ENCODE measurements at regions not wholly inside any gene's neighbourhood (a gene's known extent, or its start where the extent isn't known, plus 50 kb on each side); places are given as distances from the start of the nearest gene placed in this dataset.
"Not testable (repeated sequence)": the region's sequence is repeated elsewhere in the genome, so short reads cannot be mapped to it uniquely, and the experiment has no call there.

DNA sequence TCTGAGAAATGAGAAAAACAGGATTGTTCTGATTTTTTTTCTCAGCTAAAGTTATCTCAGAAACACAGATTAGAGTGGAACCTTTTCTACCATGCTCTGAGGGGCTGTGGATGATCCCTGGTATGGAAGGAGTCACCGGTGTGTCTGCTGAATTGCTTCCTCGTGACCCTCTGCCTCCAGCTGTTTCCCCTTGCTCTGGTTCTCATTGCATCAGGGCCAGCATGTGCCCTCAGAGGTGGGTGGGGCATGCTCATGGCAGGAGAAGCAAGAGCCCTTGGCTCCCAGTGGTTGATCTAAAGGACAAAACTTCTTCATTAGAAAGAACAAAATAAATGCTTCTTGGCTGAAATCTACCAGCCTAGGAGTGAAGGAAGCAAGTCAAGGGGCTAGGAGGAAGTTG is 183.2 kb upstream of the HMCN1 start:
- no peak overlapping the region for H3K27ac Mint-ChIP-seq
- DNase-seq (no peak), ATAC-seq (no peak)
- no peaks in the 10 kb centered on the region for H3K9me3 Mint-ChIP-seq
- H3K27me3 Mint-ChIP-seq: no peaks in the 10 kb centered on the region
- no peak overlapping the region for H3K4me3 Mint-ChIP-seq
- H3K4me1 Mint-ChIP-seq: no peaks in the 10 kb centered on the region

DNA sequence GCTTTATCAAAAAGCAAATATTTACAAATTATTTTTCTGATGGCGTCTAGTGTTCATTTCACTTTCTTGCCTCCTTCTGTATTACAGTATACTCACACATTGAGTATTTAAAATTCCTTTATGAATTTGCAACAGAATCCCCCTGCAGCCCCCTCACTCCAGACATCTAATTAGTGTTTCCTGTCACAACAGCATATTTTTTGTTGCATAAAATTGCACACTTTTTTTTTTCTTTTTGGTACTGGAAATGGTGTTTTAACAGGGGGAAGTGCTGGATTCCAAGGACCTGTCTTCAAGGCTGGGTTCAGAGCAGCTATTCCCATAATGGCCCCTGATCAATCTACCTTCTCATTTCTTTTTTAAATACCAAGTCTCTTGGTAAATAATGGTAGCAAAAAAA is 184.3 kb upstream of the HMCN1 start:
- ATAC-seq (no peak), DNase-seq (no peak)
- Mint-ChIP-seq H3K27me3 (no peaks in the 10 kb centered on the region), H3K4me3 (no peak overlapping the region), H3K9me3 (no peaks in the 10 kb centered on the region), H3K4me1 (no peaks in the 10 kb centered on the region), H3K27ac (no peak overlapping the region)

DNA sequence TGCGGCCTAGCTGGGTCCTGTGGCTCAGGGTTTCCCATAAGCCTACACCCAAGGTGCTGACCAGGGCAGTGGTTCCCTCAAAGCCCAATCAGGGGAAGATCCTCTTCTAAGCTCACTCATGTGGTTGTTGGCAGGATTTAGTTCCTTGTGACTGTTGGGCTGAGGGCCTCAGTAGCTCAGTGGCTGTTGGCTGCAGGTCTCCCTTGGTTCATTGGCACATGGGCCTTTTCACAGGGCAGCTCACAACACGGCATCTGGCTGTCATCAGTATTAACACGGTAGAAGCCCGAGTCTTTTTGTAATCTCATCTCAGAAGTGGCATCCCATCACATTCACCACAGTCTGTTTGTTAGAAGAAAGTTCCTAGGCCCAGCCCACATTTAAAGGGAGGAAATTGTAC is 188.2 kb upstream of the HMCN1 start:
- ATAC-seq: no peak
- peak overlapping the region in 1 of 2 donors; percentile 48 for H3K27ac Mint-ChIP-seq
- H3K4me3 Mint-ChIP-seq: no peak overlapping the region

DNA sequence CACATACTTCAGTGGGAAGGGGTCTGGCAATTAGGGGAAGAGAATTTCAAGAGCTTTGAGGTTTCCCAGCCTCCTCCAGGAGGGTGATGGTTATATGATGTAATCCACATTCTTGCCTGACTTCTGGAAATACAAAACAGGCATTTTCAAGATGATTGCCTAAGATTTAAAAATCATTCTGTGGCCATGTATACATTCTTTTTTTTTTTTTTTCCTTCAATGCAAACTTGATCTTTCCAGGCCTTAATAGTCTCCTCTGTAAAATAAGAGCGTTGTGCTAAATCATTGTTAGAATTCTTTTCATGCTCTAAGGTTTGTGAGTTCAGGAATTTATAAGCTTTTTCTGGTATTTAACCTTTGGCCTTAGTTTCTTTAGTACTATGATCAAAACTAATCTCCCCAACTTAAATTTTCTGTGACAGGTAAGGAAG is 192.3 kb upstream of the HMCN1 start:
- DNase-seq (no peak), ATAC-seq (no peak)
- peaks cover 3% of the 10 kb centered on the region for H3K4me1 Mint-ChIP-seq
- H3K4me3 Mint-ChIP-seq: no peak overlapping the region
- H3K27me3 Mint-ChIP-seq: no peaks in the 10 kb centered on the region
- no peak overlapping the region for H3K27ac Mint-ChIP-seq
- peaks cover 7 to 10% of the 10 kb centered on the region in 2 donors for H3K9me3 Mint-ChIP-seq

More for the DNA sequence above, 188.2 kb upstream of the HMCN1 start:
- Mint-ChIP-seq H3K27me3 (no peaks in the 10 kb centered on the region), H3K9me3 (no peaks in the 10 kb centered on the region), H3K4me1 (no peaks in the 10 kb centered on the region)
- DNase-seq: no peak

DNA sequence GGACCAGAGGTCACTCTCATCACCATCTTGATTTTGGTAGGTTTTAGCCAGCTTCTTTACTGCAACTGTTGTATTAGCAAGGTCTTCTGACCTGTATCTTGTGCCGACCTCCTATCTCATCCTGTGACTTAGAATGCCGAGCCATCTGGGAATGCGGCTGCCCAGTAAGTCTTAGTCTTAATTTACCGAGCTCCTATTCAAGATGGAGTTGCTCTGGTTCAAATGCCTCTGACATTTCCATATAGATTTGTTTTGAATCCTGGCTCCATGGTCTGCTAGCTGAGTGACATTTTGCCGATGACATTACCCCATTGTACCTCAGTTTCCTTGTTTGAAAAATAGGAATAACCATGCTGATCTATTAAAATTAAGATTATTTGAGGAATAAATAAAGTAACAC is 193.9 kb upstream of the HMCN1 start:
- ATAC-seq (no peak), DNase-seq (no peak)
- Mint-ChIP-seq H3K27me3 (no peaks in the 10 kb centered on the region), H3K27ac (no peak overlapping the region), H3K9me3 (peaks cover 7 to 10% of the 10 kb centered on the region in 2 donors), H3K4me3 (no peak overlapping the region), H3K4me1 (peaks cover 8% of the 10 kb centered on the region)

DNA sequence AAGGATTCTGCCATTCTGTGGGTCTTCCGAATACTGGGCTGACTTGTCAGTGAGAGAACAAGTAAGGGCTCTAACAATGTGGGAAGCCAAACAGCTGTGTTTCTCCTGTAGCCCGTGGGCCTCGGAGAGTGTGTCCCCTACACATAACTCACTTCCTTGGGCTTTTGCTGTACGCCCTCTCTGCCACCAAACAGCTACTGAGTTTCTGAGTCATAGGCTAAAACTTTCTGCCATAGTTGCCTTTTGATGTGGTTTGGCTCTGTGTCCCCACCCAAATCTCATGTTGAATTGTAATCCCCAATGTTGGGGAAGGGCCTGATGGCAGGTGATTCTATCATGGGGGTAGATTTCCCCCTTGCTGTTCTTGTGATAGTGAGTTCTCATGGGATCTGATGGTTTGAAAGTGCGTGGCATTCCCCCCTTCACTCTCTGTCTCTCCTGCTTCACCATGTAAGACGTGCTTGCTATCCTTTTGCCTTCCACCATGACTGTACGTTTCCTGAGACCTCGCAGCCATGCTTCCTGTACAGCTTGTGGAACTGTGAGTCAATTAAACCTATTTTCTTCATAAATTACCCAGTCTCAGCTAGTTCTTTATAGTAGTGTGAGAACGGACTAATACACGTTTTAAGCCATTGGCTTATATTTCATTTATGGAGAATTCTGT is 194.8 kb upstream of the HMCN1 start:
- no peaks in the 10 kb centered on the region for H3K27me3 Mint-ChIP-seq
- H3K9me3 Mint-ChIP-seq: peaks cover 7 to 10% of the 10 kb centered on the region in 2 donors
- peak; percentile 67 for ATAC-seq
- no peak overlapping the region for H3K4me3 Mint-ChIP-seq
- DNase-seq: peak in 1 of 2 donors; percentile 19
- H3K27ac Mint-ChIP-seq: no peak overlapping the region
- peaks cover 8% of the 10 kb centered on the region for H3K4me1 Mint-ChIP-seq

DNA sequence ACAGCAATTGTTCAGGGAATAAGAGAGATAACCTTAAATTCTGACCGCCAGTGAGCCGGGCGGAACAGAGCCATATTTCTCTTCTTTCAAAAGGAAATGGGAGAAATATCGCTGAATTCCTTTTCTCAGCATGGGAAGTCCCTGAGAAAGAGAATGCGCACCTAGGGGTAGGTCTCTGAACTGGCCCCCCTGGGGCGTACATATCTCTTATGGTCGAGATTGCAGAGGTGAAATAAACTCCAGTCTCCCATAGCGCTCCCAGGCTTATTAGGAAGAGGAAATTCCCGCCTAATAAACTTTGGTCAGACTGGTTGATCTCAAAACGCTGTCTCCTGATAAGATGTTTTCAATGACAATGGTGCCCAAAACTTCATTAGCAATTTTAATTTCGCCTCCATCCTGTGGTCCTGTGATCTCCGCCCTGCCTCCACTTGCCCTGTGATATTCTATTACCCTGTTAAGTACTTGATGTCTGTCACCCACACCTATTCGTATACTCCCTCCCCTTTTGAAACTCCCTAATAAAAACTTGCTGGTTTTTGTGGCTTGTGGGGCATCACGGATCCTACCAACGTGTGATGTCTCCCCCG is 195.8 kb upstream of the HMCN1 start:
- not testable (repeated sequence) for H3K4me3 Mint-ChIP-seq, ATAC-seq
- peaks cover 7 to 10% of the 10 kb centered on the region in 2 donors for H3K9me3 Mint-ChIP-seq

DNA sequence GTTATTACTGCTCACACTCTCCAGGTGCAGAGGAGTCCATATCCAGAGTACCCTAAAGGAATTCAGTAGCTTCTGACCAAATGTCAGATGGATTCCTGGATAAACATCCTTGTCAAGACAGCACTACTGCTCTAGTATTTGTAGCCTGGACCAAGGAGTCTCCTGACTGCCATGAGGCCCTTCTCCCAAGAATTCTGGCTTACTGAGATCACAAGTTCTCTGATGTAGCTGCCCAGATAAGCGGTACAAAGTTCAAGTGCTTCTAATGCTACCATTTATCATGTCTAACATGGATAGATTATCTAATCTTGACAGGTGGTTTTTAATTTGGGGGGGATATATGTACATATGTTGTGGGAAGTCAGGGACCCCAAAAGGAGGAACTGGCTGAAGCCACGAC is 196.6 kb upstream of the HMCN1 start:
- Mint-ChIP-seq H3K9me3 (peaks cover 7 to 10% of the 10 kb centered on the region in 2 donors), H3K27me3 (no peaks in the 10 kb centered on the region), H3K4me3 (no peak overlapping the region), H3K4me1 (peaks cover 8% of the 10 kb centered on the region), H3K27ac (no peak overlapping the region)
- ATAC-seq (no peak), DNase-seq (no peak)

More for the DNA sequence above, 195.8 kb upstream of the HMCN1 start:
- not testable (repeated sequence) for H3K4me1 Mint-ChIP-seq, H3K27me3 Mint-ChIP-seq, DNase-seq, H3K27ac Mint-ChIP-seq

DNA sequence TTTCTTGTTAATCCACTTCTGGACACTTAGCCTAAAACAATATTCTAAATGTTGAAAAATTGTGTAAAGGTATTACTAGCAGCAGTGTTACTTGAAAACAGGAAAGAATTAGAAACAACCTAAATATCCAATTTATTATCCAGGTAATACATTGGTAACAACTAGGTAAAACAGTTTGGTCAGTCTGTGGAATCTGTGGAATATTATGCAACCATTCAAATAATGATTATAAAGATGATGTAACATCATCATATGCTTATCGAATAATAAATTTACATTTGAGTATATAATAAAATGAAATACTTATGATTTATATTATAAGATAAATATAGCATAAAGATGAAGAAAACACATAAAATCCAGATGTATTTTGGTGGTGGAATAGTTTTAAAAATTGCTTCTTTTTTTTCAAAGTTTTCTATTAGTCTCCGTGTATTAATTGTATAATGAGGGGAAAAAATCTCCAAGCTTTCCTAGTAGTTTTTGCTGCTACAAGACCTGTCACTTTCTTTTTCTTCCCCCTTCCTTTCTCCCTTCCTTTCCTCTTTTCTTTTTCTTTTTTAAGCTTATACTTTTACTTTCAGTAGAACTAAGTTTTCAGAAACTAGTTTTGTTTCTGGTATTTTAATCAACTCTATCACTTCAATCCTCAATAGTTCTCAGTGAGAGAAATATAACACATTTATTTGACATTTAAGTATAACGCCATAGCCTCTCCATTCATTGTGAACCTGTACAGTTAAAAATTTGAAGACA is 197.8 kb upstream of the HMCN1 start:
- Mint-ChIP-seq H3K27me3 (no peaks in the 10 kb centered on the region), H3K4me3 (no peak overlapping the region), H3K9me3 (peaks cover 7 to 18% of the 10 kb centered on the region in 2 donors), H3K4me1 (peaks cover 8% of the 10 kb centered on the region), H3K27ac (no peak overlapping the region)
- DNase-seq: no peak
- ATAC-seq: no peak

DNA sequence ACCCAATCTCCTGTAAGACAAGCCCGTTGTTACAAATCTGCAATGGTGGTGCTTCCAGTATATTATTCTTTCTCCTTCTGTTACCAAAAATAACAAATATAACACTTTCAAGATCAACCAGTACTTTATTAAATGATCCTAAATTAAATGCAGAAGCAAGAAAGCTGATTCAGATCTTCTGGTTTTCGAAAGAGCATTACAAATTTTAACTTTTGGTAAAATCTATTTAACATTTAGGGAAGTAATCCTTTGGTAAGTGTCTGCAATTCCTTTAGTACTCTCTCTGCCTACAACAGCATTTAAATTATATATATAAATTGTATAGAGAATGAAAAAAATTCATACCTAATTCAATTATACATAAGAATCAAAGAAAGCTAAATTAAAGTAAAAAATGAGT is 198.6 kb upstream of the HMCN1 start:
- no peak for ATAC-seq
- Mint-ChIP-seq H3K27ac (no peak overlapping the region), H3K27me3 (no peaks in the 10 kb centered on the region), H3K4me1 (peaks cover 8% of the 10 kb centered on the region), H3K9me3 (peaks cover 7 to 18% of the 10 kb centered on the region in 2 donors), H3K4me3 (no peak overlapping the region)
- DNase-seq: no peak

DNA sequence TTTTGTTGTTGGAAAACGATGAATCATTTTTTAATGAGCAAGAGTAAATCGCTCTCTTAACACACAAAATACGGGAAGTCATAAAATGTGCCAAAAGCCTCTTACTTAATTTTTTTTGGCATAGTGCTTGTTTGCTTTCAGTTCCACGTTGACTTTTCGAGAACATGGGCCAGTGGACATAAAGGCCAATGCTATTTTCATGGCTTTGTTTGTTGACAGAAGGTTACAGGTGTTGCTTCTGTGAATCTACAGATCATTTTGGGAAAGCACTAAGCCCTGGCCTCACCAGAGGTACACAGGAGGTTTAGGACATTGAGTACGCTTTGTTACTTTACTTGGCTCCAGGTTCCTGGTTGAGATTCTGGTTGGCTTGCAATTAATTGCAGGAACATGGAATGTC is 199.4 kb upstream of the HMCN1 start:
- ATAC-seq (no peak), DNase-seq (no peak)
- H3K27me3 Mint-ChIP-seq: no peaks in the 10 kb centered on the region
- no peak overlapping the region for H3K27ac Mint-ChIP-seq
- peaks cover 4 to 14% of the 10 kb centered on the region in 2 donors for H3K9me3 Mint-ChIP-seq
- H3K4me1 Mint-ChIP-seq: peaks cover 8% of the 10 kb centered on the region
- no peak overlapping the region for H3K4me3 Mint-ChIP-seq

DNA sequence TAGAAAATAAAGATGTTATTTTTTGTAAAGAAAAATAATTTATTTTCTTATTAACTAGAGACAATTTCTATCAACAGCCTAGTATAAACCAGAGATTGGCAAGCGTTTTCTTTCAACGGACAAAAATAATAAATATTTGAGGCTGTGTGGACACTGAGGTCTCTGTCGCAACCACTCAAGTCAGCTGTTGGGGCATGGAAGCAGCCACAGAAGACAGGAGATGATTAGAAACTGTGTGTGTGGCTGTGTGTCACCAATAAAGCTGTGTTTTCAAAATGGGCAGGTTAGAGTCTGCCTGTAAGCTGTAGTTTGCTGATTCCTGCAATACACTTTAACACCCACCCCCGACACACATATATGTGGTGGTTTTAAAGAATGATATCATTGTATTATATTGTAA is 200.6 kb upstream of the HMCN1 start:
- Mint-ChIP-seq H3K4me1 (peaks cover 8% of the 10 kb centered on the region), H3K27ac (no peak overlapping the region), H3K9me3 (peaks cover 0 to 7% of the 10 kb centered on the region in 2 donors), H3K4me3 (no peak overlapping the region), H3K27me3 (no peaks in the 10 kb centered on the region)
- DNase-seq (no peak), ATAC-seq (no peak)

DNA sequence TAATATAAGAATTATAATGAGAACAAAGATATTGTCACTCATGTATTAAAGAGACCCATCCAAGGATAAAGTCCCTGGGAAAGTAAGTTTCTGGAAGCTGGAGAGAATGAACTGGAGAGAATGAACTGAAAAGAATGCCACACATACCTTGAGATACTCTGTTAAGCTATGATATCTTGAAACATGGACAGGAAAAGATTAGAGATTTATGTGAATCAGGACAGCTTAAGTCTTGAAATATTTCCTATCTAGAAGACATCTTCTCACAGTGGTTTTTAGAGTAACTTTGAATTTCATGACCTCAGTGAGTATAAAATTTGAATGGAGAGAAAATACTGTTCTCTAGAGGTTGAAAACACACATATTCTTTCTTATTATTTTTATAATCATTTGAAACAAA is 201.3 kb upstream of the HMCN1 start:
- DNase-seq (no peak), ATAC-seq (no peak)
- no peak overlapping the region for H3K27ac Mint-ChIP-seq
- H3K9me3 Mint-ChIP-seq: peaks cover 0 to 7% of the 10 kb centered on the region in 2 donors
- H3K27me3 Mint-ChIP-seq: no peaks in the 10 kb centered on the region
- no peak overlapping the region for H3K4me3 Mint-ChIP-seq
- H3K4me1 Mint-ChIP-seq: peaks cover 8% of the 10 kb centered on the region

DNA sequence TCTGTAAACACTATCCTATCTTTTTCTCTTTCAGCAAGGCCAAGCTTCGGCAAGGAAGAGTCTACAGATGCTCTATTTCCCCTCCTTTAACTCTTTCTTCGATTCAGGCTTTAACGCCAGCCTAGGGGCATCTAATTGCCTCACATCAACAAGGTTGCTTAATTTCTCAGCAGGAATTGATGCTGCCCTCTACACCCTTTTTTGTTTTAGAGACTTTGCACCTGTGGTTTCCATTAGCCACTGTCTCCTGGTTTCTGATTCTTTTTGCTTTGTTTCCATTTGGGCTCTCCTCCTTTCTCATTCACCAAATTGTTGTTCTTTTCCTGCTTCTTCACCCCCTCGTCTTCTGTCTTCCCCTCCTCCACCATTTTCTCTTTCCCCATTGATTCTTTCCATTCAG is 202.4 kb upstream of the HMCN1 start:
- peak overlapping the region in 1 of 2 donors; percentile 0 for H3K27ac Mint-ChIP-seq
- no peak for DNase-seq

DNA sequence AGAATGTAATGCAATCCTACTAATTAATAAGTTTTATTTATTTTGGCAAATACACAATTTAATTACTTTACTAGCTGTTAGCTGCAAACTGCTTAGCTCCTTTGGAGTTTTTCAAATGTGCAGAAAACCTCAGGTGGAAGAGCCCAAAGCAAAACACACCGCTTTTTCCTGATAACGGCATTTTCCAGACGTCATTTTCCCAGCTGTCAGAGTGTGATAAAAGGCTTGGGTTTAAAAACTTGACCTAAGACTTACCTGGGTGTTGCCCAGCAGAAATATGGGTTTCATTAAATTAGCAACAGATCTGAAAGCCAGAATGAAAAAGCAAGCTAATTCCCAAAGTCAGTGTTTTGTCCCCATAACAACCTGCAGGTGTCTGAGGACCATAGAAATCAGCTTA is 204.0 kb upstream of the HMCN1 start:
- no peaks in the 10 kb centered on the region for H3K27me3 Mint-ChIP-seq

More for the DNA sequence above, 202.4 kb upstream of the HMCN1 start:
- ATAC-seq: no peak
- Mint-ChIP-seq H3K9me3 (peaks cover 0 to 7% of the 10 kb centered on the region in 2 donors), H3K27me3 (no peaks in the 10 kb centered on the region), H3K4me1 (peaks cover 5% of the 10 kb centered on the region), H3K4me3 (no peak overlapping the region)

DNA sequence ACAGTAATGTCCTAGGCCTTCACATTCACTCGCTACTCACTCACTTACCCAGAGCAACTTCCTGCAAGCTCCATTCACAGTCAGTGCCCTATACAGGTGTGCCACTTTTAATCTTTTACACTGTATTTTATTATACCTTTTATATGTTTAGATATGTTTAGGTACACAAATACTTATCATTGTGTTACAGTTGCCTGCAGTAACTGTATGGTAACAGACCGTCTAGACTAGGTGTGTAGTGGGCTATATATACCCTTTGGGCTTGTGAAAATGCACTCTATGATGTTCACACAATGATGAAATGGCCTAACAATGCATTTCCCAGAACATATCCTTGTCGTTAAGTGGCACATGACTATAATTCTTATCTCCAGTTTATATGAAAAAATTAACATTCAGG is 204.5 kb upstream of the HMCN1 start:
- DNase-seq: no peak
- no peak overlapping the region for H3K27ac Mint-ChIP-seq
- H3K27me3 Mint-ChIP-seq: no peaks in the 10 kb centered on the region
- no peak overlapping the region for H3K4me3 Mint-ChIP-seq
- peaks cover 0 to 11% of the 10 kb centered on the region in 2 donors for H3K9me3 Mint-ChIP-seq
- no peak for ATAC-seq
- H3K4me1 Mint-ChIP-seq: no peaks in the 10 kb centered on the region

More for the DNA sequence above, 204.0 kb upstream of the HMCN1 start:
- Mint-ChIP-seq H3K4me3 (no peak overlapping the region), H3K9me3 (peaks cover 0 to 7% of the 10 kb centered on the region in 2 donors), H3K27ac (no peak overlapping the region), H3K4me1 (no peaks in the 10 kb centered on the region)
- ATAC-seq (no peak), DNase-seq (no peak)
